ENCODE measurements at regions not wholly inside any gene's neighbourhood (a gene's known extent, or its start where the extent isn't known, plus 50 kb on each side); places are given as distances from the start of the nearest gene placed in this dataset.

GRCh38 chr4:144294211-144294610, 153.7 kb upstream of the GYPA start:
- H3K4me1 ChIP-seq (ENCODE audit: control insufficient read depth, extremely low read depth, insufficient read depth, low read length), result peaks cover 6% of the 10 kb centered on the region
- no peak overlapping the region for H3K4me2 ChIP-seq (ENCODE audit: insufficient read depth, low read length)

More at GRCh38 chr4:144294211-144294610, 153.7 kb upstream of the GYPA start:
- H3K36me3 ChIP-seq (ENCODE audit: control insufficient read depth in 2 of 2, extremely low read depth in 1 of 2, insufficient read depth in 2 of 2, low read length in 2 of 2), result no peaks in the 10 kb centered on the region
- no TSS peak for BruUV-seq (replicated peaks)
- H3K79me2 ChIP-seq (ENCODE audit: control insufficient read depth, insufficient read depth, low read length), result no peaks in the 10 kb centered on the region
- H3K4me3 ChIP-seq (replicated peaks in 1 of 3; ENCODE audit: insufficient read depth in 1 of 3, low read depth in 1 of 3, low read length in 3 of 3), result no peak overlapping the region
- no peak overlapping the region for H3K27ac ChIP-seq (ENCODE audit: insufficient read depth, low read depth, low read length)
- DNase-seq (ENCODE audit: low read depth, low spot score), result no peak
- no peaks in the 10 kb centered on the region for H4K20me1 ChIP-seq (replicated peaks; ENCODE audit: control insufficient read depth, extremely low read depth, insufficient read depth, low read length)
- dilution Hi-C loops (cut with MboI; ENCODE audit: extremely low pct_ligation_motif_present, low sequenced_read_pairs), result no loop called here
- no peak overlapping the region for H3K9ac ChIP-seq (replicated peaks; ENCODE audit: extremely low read depth, insufficient read depth, low read length)
- H3K9me1 ChIP-seq (replicated peaks; ENCODE audit: control insufficient read depth, extremely low read depth, insufficient read depth, low read length), result no peaks in the 10 kb centered on the region
- no peaks in the 10 kb centered on the region for H3K9me3 ChIP-seq (replicated peaks; ENCODE audit: control insufficient read depth, insufficient read depth, low read length)
- ChIA-PET CTCF (no interaction called here), POLR2A (no interaction called here)
- intact Hi-C loops (cut with micrococcal nuclease), result no loop called here
- no peaks in the 10 kb centered on the region for H3K27me3 ChIP-seq (ENCODE audit: control insufficient read depth in 2 of 2, insufficient read depth in 2 of 2, low read length in 2 of 2)
- no peak overlapping the region for H2AFZ ChIP-seq (ENCODE audit: low read depth, low read length)
- FAIRE-seq, result no peak
- TF ChIP-seq GATA2 (IDR thresholded peaks at IDR 0.05; ENCODE audit: insufficient read depth, insufficient read length, low read depth, low read length) (no peak), CTCF (IDR thresholded peaks at IDR 0.05; ENCODE audit: extremely low read depth in 1 of 2, insufficient read depth in 1 of 2, low read depth in 1 of 2, low read length in 2 of 2) (no peak), MYC (IDR thresholded peaks at IDR 0.05; ENCODE audit: low read depth, low read length) (no peak), POLR2A (IDR thresholded peaks at IDR 0.05; ENCODE audit: low read depth, low read length) (no peak), EZH2 (IDR thresholded peaks at IDR 0.05; ENCODE audit: borderline replicate concordance, low read depth, low read length, severe bottlenecking) (no peak), JUN (IDR thresholded peaks at IDR 0.05; ENCODE audit: borderline replicate concordance, insufficient read depth, insufficient read length, low read depth) (no peak), FOS (IDR thresholded peaks at IDR 0.05; ENCODE audit: borderline replicate concordance, insufficient read depth, low read length) (no peak), POLR2AphosphoS5 (IDR thresholded peaks at IDR 0.05; ENCODE audit: insufficient read depth, low read depth, low read length) (no peak)
- TF ChIP-seq, protein P1, sequence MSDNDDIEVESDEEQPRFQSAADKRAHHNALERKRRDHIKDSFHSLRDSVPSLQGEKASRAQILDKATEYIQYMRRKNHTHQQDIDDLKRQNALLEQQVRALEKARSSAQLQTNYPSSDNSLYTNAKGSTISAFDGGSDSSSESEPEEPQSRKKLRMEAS (IDR thresholded peaks at IDR 0.05; ENCODE audit: insufficient read depth, insufficient read length), result no peak

All from endothelial cell of umbilical vein (primary cell).